ENCODE measurements at regions not wholly inside any gene's neighbourhood (a gene's known extent, or its start where the extent isn't known, plus 50 kb on each side); places are given as distances from the start of the nearest gene placed in this dataset.
A peak's percentile ranks its signal among the peaks of the same experiment; 100 is the strongest.

DNA sequence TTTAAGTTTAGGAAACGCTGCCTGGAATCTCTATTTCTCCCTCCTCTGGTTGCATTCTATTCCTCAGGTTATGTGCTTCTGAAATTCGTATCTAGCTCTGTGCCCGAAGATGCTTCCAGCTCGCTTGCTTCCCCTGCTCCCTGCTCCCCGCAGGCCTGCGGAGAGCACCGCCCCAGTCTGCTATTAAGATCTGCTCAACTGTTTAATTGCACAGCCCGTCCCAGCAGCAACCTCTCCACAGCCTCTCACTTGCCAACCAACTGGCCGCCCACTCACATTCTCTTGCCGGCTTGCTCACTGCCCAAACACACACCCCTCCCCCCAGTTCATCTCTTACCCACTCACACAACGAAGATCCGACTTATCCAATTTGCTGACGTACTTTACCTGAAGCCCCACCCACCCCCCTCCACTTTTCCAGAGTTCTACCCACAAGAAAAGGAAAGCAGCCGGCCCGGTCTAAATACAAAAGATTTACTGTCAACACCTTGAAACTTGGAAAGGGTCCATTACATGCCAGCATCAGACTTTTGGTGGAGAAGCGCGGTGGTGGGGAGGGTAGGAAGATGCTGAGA is 167.3 kb upstream of the KLF14 start:
- DNase-seq (ENCODE audit: low read depth), result peak; percentile 95
- TF ChIP-seq, protein P1, sequence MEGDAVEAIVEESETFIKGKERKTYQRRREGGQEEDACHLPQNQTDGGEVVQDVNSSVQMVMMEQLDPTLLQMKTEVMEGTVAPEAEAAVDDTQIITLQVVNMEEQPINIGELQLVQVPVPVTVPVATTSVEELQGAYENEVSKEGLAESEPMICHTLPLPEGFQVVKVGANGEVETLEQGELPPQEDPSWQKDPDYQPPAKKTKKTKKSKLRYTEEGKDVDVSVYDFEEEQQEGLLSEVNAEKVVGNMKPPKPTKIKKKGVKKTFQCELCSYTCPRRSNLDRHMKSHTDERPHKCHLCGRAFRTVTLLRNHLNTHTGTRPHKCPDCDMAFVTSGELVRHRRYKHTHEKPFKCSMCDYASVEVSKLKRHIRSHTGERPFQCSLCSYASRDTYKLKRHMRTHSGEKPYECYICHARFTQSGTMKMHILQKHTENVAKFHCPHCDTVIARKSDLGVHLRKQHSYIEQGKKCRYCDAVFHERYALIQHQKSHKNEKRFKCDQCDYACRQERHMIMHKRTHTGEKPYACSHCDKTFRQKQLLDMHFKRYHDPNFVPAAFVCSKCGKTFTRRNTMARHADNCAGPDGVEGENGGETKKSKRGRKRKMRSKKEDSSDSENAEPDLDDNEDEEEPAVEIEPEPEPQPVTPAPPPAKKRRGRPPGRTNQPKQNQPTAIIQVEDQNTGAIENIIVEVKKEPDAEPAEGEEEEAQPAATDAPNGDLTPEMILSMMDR (conservative IDR thresholded peaks at IDR 0.05; ENCODE audit: low read depth, low read length), result no peak
- no peak overlapping the region for H3K4me3 ChIP-seq (ENCODE audit: low read depth, low read length)

DNA sequence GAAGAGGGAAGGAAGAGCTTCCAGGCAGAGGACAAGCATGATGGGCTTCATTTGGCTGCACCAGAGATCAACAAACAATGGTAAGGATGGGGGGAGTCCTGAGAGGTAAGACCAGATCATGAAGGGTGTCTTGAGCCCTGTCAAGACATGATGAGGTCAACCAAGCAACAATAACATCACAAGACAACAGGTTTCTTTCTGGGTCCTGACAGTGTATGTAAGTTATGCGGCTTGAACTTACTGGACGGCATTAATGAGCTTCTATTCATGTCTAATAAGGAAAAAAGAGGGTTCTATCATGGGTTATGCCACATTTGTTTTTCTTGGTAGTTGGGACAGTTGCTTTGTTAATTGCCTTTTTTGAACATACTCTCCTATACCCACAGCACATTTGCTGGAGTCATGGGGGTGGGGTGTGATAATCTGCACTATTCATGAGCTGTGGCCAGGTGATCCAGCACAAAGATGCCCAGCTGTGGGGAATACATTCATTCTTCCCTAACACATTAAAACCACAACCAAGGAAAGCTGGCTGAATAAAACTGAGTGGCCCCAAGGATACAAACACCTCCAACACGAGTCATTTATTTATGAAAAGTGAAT is 168.8 kb upstream of the KLF14 start:
- no peak overlapping the region for H3K4me3 ChIP-seq (ENCODE audit: low read depth, low read length)
- TF ChIP-seq, protein P1 (conservative IDR thresholded peaks at IDR 0.05; ENCODE audit: low read depth, low read length), result no peak
- DNase-seq (ENCODE audit: low read depth), result no peak

DNA sequence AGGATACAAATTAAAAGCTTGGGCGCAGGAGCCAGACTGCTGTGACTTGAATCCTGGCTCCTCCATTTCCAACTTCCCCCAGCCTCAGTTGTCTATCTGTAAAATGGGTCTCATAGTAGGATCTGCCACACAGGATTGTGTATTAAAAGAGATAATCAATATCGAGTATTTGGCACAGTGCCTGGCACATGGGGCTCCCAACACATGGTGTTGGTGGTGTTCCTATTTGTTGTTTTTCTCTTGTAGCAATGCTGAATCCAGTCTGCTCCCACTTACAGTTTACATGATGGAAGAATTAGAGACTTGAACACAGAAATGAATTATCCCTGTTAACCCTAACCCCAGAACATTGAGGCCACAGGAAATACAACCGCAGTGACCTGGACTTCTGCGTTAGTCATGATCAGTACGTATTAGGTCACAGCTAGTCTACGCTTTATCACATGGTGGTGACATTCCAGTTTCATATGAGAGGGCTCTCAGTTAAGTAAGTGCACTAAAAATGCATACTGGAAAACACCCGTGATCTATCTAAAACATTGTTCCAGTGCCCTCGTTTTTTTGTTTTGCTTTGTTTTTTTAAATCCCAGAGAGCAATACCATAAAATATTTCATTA is 169.5 kb upstream of the KLF14 start:
- DNase-seq (ENCODE audit: low read depth), result peak; percentile 99
- H3K4me3 ChIP-seq (ENCODE audit: low read depth, low read length), result no peak overlapping the region
- TF ChIP-seq, protein P1 (conservative IDR thresholded peaks at IDR 0.05; ENCODE audit: low read depth, low read length), result no peak

DNA sequence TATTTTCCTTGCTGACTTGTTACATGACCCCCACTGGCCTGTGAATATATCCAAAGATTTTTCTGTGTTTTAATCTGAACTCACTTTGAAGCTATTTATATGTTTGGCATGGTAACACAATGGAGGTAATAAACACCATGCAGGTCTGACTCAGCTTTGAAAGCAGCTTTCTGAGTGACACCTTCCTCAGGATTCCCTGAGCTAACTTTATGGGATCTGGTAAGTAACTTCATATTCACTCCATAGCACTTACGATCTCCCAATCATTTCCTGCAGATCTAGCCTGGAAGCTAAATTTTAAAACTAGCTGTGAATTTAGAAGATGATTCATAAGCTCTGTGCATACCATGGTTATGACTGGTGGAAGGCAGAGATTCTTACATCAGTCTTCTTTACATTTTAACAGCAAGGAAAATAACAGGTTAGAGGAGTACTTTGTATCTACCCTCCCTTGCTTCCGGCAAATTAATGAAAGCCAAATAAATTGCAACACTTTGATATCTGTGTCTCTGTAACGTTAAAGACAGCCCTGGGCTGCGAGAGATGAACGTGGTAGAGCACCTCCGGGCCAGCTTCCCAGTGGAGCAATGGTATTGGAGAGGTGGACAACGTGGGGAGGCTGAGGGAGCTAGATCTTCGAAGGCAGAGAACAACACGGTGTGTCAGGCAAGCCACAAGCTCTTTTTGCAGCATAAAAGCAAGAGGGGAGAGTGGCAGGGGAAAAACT is 170.2 kb upstream of the KLF14 start:
- TF ChIP-seq, protein P1 (conservative IDR thresholded peaks at IDR 0.05; ENCODE audit: low read depth, low read length), result no peak
- H3K4me3 ChIP-seq (ENCODE audit: low read depth, low read length), result no peak overlapping the region
- DNase-seq (ENCODE audit: low read depth), result peak; percentile 95

DNA sequence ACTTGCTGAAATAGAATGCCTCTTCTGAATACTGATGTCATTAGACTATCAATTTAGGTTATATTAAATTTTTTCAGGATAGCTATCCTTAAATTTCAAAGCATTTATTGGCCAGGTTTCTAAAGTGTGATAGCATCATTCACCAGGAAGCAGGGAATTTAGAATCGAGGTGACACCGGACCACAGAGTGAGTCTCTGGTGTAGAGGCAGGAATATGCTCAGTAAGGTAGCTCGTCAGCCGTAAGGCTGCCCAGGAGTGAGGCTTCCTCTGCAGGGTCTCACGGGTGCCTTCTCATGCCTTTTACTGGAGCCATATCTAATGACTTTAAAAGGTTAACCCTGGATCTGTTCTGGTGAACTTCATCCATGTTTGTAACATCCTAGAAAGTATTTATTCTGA is 170.8 kb upstream of the KLF14 start:
- no peak for DNase-seq (ENCODE audit: low read depth)
- H3K4me3 ChIP-seq (ENCODE audit: low read depth, low read length), result no peak overlapping the region
- TF ChIP-seq, protein P1 (conservative IDR thresholded peaks at IDR 0.05; ENCODE audit: low read depth, low read length), result no peak

DNA sequence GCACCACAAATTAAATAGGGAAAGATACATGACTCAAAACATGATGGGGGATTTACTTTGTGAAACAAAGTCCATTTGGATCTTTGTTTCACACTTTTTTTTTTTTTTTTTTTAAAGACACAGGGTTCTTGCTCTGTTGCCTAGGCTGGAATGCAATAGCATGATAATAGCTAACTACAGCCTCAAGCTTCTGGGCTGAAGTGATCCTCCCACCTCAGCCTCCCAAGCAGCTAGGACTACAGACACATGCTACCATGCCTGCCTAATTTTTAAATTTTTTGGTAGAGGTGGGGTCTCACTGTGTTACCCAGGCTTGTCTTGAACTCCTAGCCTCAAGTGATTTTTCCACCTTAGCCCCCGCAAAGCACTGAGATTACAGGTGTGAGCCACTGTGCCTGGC is 172.6 kb upstream of the KLF14 start:
- TF ChIP-seq, protein P1 (conservative IDR thresholded peaks at IDR 0.05; ENCODE audit: low read depth, low read length), result no peak
- no peak for DNase-seq (ENCODE audit: low read depth)
- H3K4me3 ChIP-seq (ENCODE audit: low read depth, low read length), result no peak overlapping the region
